ENCODE measurements at regions not wholly inside any gene's neighbourhood (a gene's known extent, or its start where the extent isn't known, plus 50 kb on each side); places are given as distances from the start of the nearest gene placed in this dataset.
"Not testable (repeated sequence)": the region's sequence is repeated elsewhere in the genome, so short reads cannot be mapped to it uniquely, and the experiment has no call there.

- Histone ChIP-seq H3K36me3 (no peaks in the 10 kb centered on the region), H3K27me3 (peaks cover 0 to 12% (median 0%) of the 10 kb centered on the region in 3 donors), H3K4me1 (no peaks in the 10 kb centered on the region), H3K27ac (no peak overlapping the region), H3K9me3 (no peaks in the 10 kb centered on the region), H3K4me3 (no peak overlapping the region)
- no peak for TF ChIP-seq POLR2A (IDR thresholded peaks at IDR 0.05)
- no peak for TF ChIP-seq CTCF (IDR thresholded peaks at IDR 0.05 in 4 of 5, conservative IDR thresholded peaks at IDR 0.05 in 1 of 5)
- DNase-seq (no peak), ATAC-seq (no peak)
- intact Hi-C loops (cut with DNase I; ENCODE audit: low total_unique reads), result no loop called here
- in situ Hi-C loops (cut with MboI; ENCODE audit: low sequenced_read_pairs in 4 of 4), result no loop called here
Measured at GRCh38 chr6:14384175-14384949, 266.8 kb downstream of the CD83 start.

GRCh38 chr6:14386263-14386662, 268.7 kb downstream of the CD83 start:
- no peak overlapping the region for H3K27ac ChIP-seq
- H3K36me3 ChIP-seq, result no peaks in the 10 kb centered on the region
- intact Hi-C loops (cut with DNase I; ENCODE audit: low total_unique reads), result no loop called here
- in situ Hi-C loops (cut with MboI; ENCODE audit: low sequenced_read_pairs in 4 of 4), result no loop called here
- ATAC-seq (no peak), DNase-seq (no peak)
- no peak overlapping the region for H3K4me3 ChIP-seq
- H3K27me3 ChIP-seq, result peaks cover 0 to 5% (median 0%) of the 10 kb centered on the region in 3 donors
- no peaks in the 10 kb centered on the region for H3K9me3 ChIP-seq
- TF ChIP-seq CTCF (IDR thresholded peaks at IDR 0.05 in 4 of 5, conservative IDR thresholded peaks at IDR 0.05 in 1 of 5) (no peak), POLR2A (IDR thresholded peaks at IDR 0.05) (no peak)
- no peaks in the 10 kb centered on the region for H3K4me1 ChIP-seq

GRCh38 chr6:14386668-14387067, 269.1 kb downstream of the CD83 start:
- intact Hi-C loops (cut with DNase I; ENCODE audit: low total_unique reads) (no loop called here), in situ Hi-C loops (cut with MboI; ENCODE audit: low sequenced_read_pairs in 4 of 4) (no loop called here)
- no peaks in the 10 kb centered on the region for H3K4me1 ChIP-seq
- no peaks in the 10 kb centered on the region for H3K36me3 ChIP-seq
- TF ChIP-seq CTCF (IDR thresholded peaks at IDR 0.05 in 4 of 5, conservative IDR thresholded peaks at IDR 0.05 in 1 of 5) (no peak), POLR2A (IDR thresholded peaks at IDR 0.05) (no peak)
- no peak for ATAC-seq
- H3K4me3 ChIP-seq, result no peak overlapping the region
- no peak overlapping the region for H3K27ac ChIP-seq
- H3K9me3 ChIP-seq, result no peaks in the 10 kb centered on the region
- H3K27me3 ChIP-seq, result peaks cover 0 to 1% (median 0%) of the 10 kb centered on the region in 3 donors
- DNase-seq, result no peak

- Histone ChIP-seq H3K27me3 (no peaks in the 10 kb centered on the region), H3K27ac (no peak overlapping the region), H3K4me1 (no peaks in the 10 kb centered on the region), H3K4me3 (no peak overlapping the region), H3K9me3 (no peaks in the 10 kb centered on the region), H3K36me3 (no peaks in the 10 kb centered on the region)
- no peak for DNase-seq
- in situ Hi-C loops (cut with MboI; ENCODE audit: low sequenced_read_pairs in 4 of 4), result no loop called here
- intact Hi-C loops (cut with DNase I; ENCODE audit: low total_unique reads), result no loop called here
- ATAC-seq, result no peak
- TF ChIP-seq CTCF (IDR thresholded peaks at IDR 0.05 in 4 of 5, conservative IDR thresholded peaks at IDR 0.05 in 1 of 5) (no peak), POLR2A (IDR thresholded peaks at IDR 0.05) (no peak)
Measured at GRCh38 chr6:14388371-14388770, 270.8 kb downstream of the CD83 start.

GRCh38 chr6:14389776-14390175, 272.2 kb downstream of the CD83 start:
- H3K4me1 ChIP-seq; intact Hi-C loops (cut with DNase I; ENCODE audit: low total_unique reads); DNase-seq; H3K27ac ChIP-seq; H3K4me3 ChIP-seq; in situ Hi-C loops (cut with MboI; ENCODE audit: low sequenced_read_pairs in 4 of 4); H3K27me3 ChIP-seq; H3K9me3 ChIP-seq; H3K36me3 ChIP-seq; ATAC-seq: not testable (repeated sequence)
